Stimulated activated CD4-positive, alpha-beta T cell treated with anti-CD3 and anti-CD28 coated beads, Interleukin-15, amount 100 ng/mL, for 1 hour (primary cell): ENCODE measurements at regions not wholly inside any gene's neighbourhood (a gene's known extent, or its start where the extent isn't known, plus 50 kb on each side); places are given as distances from the start of the nearest gene placed in this dataset.

Experiments used
- DNase-seq, 2 donors: peaks; one replicate each; pipeline ENCODE4 v3.0.0-alpha.2; 2020; ENCODE audit warnings: low read depth in 1 of 2, low spot score in 1 of 2

DNA sequence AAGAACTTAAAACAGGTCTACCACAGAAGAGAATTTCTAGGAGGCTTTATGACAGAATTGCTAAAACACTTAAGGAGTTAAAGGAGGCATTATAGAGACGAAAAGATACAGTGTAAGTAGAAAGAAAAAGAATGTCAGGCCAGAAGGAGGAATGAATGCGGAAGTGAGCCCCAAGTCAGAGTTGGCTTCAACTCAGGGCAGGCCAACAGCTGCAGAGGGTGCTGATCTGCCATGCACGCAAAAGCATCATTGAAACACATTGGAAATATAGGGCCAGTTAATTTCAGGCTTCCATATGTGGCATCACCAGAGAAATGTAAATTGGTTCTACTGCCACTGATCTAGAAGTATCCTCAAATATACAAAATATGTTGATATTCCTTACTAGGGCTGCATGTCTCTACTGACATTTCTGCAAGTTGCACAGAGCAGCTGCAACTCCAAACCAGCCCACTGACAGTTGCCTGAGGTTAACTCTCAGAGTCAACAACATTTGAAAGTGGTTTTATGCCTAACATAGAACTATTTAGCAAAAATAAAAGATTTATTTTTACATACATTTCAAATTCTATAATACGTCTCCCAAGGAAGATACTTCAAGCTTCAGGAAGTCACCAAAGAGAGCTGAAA lies 324.1 kb downstream of the C11orf87 start:
- DNase-seq = no peak

- no peak for DNase-seq
Observed at GRCh38 chr11:109747839-109748238, 325.8 kb downstream of the C11orf87 start.

DNA sequence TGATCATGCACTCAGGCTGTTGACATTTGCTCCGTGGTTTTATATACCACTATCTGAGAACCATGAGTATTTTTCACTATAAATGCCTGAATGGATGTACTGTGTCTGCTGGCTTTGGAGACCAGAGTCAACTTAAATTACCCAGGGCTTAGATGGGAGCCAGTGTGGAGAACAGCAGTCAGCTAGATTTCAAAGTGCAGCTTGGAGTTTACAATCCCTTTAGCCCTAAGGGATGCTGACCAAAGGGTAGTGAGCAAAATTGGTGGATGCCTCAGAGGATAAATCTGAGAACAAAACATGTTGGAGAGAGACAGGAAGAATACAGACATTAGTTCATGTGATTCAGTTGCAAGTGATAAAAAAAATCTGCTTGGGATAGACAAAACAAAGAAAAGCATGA lies 327.5 kb downstream of the C11orf87 start:
- DNase-seq = no peak

DNA sequence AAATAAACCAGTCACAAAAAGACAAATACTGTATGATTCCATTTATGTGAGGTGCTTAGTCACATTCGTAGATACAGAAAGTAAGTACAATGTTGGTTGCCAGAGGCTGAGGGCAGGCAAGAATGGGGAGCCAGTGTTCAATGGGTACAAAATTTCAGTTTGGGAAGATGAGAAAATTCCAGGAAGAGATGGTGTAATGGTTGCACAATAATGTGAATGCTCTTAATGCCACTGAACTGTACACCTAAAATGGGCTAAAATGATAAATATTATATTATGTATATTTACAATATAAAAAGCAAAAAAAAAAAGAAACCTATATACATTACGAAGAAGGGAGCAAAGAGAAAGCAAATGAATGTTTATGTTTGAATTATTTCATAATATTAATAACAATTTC lies 329.0 kb downstream of the C11orf87 start:
- no peak for DNase-seq

DNA sequence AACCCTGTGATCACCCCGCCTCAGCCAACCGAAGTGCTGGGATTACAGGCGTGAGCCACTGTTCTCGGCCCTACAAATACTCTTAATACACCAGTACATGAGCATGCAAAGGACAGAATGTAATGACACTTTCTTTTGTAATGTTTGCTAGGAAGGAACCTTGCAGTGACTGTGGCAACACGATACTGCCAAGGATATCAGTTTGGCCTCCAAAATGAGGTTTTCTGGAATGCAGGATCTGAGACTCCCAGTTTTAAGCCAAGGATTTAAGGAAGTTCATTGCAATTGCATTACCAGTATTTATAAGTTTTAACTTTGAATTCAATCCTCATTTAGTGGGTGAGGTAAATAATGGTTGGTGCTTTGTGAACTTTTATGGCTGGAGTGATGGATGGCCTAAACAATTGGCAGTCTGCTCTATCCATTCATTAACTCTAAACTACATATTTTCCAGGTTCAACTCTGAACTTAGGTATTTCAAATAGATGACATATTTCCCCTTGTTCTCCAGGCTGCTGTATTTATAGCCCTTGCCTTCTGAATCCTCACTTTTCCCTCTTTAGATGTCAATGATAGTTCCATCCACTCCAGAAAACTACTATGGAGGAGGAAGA lies 330.3 kb downstream of the C11orf87 start:
- DNase-seq = no peak

DNA sequence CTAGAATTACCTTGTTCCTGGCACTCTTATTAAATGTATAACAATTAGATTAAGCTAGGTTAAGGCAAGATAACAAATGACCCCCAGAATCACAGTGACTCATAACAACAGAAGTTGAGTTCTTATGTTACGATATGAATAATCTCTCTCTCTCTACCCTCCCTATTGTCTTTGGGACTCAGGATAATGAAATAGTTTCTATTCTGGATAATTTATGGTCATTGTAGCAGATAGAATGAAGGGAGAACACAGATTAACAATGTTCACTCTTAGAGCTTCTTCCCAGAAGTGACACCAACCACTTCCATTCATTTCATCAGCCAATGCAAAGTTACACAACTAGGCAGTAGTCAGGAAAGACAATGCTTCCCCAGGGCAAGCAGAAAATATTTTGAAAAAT lies 334.5 kb downstream of the C11orf87 start:
- no peak for DNase-seq

- no peak for DNase-seq
Observed at GRCh38 chr11:109756951-109757350, 335.0 kb downstream of the C11orf87 start.

DNA sequence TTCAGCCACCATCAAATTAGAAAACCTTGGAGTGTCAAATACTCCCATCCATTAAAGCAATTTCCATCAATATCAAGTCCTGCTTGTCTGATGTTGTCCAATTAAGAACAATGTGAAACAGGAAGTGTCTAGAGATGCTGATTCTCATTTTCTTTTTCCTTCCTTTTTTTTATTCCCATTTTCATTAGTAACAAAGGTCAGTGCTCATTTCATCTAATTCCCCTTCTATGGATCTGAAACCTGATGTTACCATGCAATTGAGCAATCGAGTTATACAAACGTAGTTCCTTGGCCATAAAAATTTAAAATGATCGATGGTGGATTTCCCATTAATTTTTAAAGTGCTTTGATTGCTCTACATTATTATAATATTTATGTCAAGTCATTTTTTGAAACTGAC lies 330.6 kb upstream of the ZC3H12C start:
- no peak for DNase-seq

GRCh38 chr11:109765709-109766311 lies 327.4 kb upstream of the ZC3H12C start:
- no peak for DNase-seq

DNA sequence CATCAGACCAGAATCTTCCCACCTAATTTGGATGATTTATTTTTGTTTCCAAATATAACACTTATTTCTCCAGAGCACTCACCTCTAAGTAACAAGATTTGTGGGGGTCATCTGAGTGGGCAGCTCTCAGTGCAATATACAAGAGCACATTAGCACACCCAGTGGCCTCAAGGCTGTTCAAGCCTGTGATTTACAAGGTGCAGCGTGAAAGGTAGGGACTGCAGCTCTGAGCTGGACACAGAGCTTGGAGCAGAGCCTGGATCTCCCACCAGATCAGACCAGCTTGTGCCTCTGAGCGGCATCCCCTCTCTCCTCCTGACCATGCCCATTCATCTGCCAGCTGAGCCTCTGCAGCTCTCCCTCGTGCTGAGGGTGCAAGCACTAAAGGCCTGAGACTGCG lies 323.3 kb upstream of the ZC3H12C start:
- DNase-seq = no peak

DNA sequence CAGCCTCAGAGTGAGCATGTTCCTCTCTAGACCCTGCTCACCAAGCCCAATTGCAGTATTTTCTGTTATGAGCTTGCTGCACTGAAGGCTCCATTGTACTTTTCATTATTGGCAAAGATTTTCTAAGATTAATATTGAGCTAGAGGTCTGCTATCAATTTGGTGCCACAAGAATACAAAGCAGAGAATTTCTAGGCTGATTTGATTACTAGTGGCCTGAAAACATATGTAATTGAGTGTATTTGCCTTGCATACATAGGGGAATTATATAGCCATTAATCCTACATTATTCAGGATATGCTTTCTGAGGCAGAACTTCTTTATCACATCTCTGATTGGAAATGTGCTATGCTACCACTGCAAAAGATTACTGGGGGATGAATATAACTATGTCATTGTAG lies 322.9 kb upstream of the ZC3H12C start:
- no peak for DNase-seq

- no peak for DNase-seq
Observed at GRCh38 chr11:109772892-109773291, 320.3 kb upstream of the ZC3H12C start.

DNA sequence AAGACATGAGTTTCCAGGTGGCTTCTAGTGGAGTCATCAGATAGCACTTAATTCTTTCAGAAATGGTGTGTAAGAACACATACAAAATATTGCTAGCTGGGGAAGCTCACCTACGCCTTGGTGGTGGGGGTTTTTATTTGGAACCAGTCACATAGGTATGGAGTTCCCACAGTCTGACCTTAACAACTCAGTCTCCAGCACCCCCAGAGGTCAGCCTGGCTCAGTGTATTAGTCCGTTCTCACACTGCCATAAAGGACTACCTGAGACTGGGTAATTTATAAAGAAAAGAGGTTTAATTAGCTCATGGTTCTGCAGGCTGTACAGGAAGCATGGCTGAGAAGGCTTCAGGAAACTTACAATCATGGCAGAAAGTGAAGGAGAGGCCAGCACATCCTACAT lies 317.5 kb upstream of the ZC3H12C start:
- no peak for DNase-seq

DNA sequence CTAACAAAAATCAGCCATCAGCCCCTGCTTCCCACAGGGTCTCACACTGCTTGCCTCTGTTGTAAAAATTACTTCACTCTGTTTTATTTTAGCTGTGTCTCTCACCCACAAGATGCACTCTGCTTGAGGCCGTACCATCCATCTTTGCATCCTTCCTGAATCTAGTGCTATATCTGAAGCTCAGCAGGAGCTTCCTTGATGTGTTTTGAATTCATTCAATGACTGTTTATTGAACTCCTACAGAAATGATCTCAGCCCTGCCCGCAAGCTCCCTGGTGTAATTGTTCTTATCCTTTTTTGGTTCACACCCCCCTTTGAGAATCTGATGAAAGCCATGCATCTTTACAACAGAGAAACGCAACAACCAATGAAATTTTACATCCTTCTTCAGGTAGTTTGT lies 310.2 kb upstream of the ZC3H12C start:
- no peak for DNase-seq

- DNase-seq = no peak
Observed at GRCh38 chr11:109783840-109784239, 309.4 kb upstream of the ZC3H12C start.

GRCh38 chr11:109784536-109784935 lies 308.7 kb upstream of the ZC3H12C start:
- DNase-seq = no peak

GRCh38 chr11:109785198-109785597 lies 308.0 kb upstream of the ZC3H12C start:
- DNase-seq = no peak

DNA sequence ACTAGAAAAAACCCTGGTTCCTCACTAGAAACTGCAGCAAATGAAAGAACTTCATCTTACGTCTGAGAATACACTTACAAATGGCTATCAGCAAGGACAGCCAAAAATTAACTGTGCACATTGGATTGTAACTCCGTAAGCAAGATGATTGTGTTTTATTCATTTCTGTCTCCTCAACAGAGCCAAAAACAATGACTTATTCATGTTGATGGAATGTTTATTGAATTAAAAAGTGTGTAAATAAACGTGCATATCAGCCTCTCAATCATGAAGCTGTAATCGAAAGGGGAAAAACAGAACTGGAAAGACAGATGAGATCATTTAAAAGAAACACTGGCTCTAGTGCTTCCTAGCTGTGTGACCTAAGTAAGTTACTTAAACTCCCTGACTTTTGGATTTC lies 307.5 kb upstream of the ZC3H12C start:
- no peak for DNase-seq

- no peak for DNase-seq
Observed at GRCh38 chr11:109788948-109789490, 304.2 kb upstream of the ZC3H12C start.

DNA sequence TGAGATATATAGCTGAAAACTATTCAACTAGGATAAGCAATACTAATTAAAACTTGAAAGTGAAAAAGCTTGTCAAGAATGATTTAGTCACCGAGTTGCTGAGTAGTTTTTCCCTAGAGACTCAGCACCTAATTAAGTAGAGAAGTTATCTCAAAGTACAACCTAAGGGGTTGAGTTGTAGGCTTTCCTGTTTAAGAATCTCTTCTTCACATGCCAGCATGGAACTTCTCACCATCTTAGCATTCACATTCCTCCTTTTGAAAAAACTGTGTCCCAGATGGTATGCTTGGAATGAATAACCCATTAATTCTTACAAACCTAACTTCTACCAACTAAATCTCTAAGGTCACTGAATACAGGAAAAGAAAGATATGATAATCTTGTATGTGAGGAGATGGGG lies 303.3 kb upstream of the ZC3H12C start:
- DNase-seq = no peak

- DNase-seq = no peak
Observed at GRCh38 chr11:109791337-109791736, 301.9 kb upstream of the ZC3H12C start.

- no peak for DNase-seq
Observed at GRCh38 chr11:109794501-109794900, 298.7 kb upstream of the ZC3H12C start.

- DNase-seq = no peak
Observed at GRCh38 chr11:109795234-109795633, 298.0 kb upstream of the ZC3H12C start.
